Natural killer cell (primary cell): ENCODE measurements at regions not wholly inside any gene's neighbourhood (a gene's known extent, or its start where the extent isn't known, plus 50 kb on each side); places are given as distances from the start of the nearest gene placed in this dataset.

Experiments used
- ATAC-seq, 3 donors: fragments of 150-1000 bp in 2 of 3; fragments of 200-7000 bp in 1 of 3; cut with Tn5 transposase; 1 replicate in 1 of 3; 2 replicates in 2 of 3; pipeline ENCODE4 v1.10.0; 2021; ENCODE audit warnings: mild to moderate bottlenecking in 2 of 3, moderate library complexity in 2 of 3
- DNase-seq, 2 donors: peaks; one replicate each; pipeline versions ENCODE4 v3.0.0 to v3.0.0-alpha.2; 2013 to 2021; ENCODE audit warnings: mixed read lengths in 1 of 2
- H3K27ac ChIP-seq: one replicate; pipeline ENCODE4 v1.5.1; 2013; ENCODE audit warnings: mild to moderate bottlenecking, low read length
- H3K27me3 ChIP-seq: one replicate; pipeline ENCODE4 v1.6.1; 2013; ENCODE audit warnings: low read length; ENCODE audit not compliant: control insufficient read depth, insufficient read depth
- H3K36me3 ChIP-seq: one replicate; pipeline ENCODE4 v1.6.1; 2013; ENCODE audit warnings: low read length; ENCODE audit not compliant: control insufficient read depth, insufficient read depth
- H3K4me1 ChIP-seq: one replicate; pipeline ENCODE4 v1.6.1; 2013; ENCODE audit warnings: low read length; ENCODE audit not compliant: control insufficient read depth, insufficient read depth
- H3K4me3 ChIP-seq: one replicate; pipeline ENCODE4 v1.5.1; 2013; ENCODE audit warnings: low read length
- H3K9me3 ChIP-seq: one replicate; pipeline ENCODE4 v1.6.1; 2013; ENCODE audit warnings: low read length; ENCODE audit not compliant: control insufficient read depth, insufficient read depth
- H3K27ac Mint-ChIP-seq, 2 donors: one replicate each; pipeline ENCODE4 v1.8.0; 2022; ENCODE audit warnings: mild to moderate bottlenecking in 2 of 2, mixed read lengths in 2 of 2, moderate library complexity in 1 of 2
- H3K27me3 Mint-ChIP-seq, 2 donors: one replicate each; pipeline ENCODE4 v1.8.0; 2022; ENCODE audit warnings: low read depth in 2 of 2, mixed read lengths in 2 of 2
- H3K36me3 Mint-ChIP-seq: one replicate; pipeline ENCODE4 v1.8.0; 2022; ENCODE audit warnings: mixed read lengths
- H3K4me1 Mint-ChIP-seq, 2 donors: one replicate each; pipeline ENCODE4 v1.8.0; 2022; ENCODE audit warnings: mixed read lengths in 2 of 2
- H3K4me3 Mint-ChIP-seq: one replicate; pipeline ENCODE4 v1.8.0; 2022; ENCODE audit warnings: mild to moderate bottlenecking, moderate library complexity, mixed read lengths
- H3K9me3 Mint-ChIP-seq, 2 donors: one replicate each; pipeline ENCODE4 v1.8.0; 2022; ENCODE audit warnings: mixed read lengths in 2 of 2
- CTCF ChIP-seq: fragments of 200-600 bp; IDR thresholded peaks from one replicate; pipeline ENCODE4 v1.8.0; 2022; ENCODE audit warnings: antibody characterized with exemption
- WGBS: methylation state at CpG from one replicate; pipeline ENCODE4 v1.1.7; 2013; ENCODE audit warnings: missing lambda C conversion rate; ENCODE audit not compliant: insufficient coverage; 5-methylcytosine and 5-hydroxymethylcytosine counted together
- intact Hi-C: fragments of 100-400 bp; cut with micrococcal nuclease; formaldehyde crosslinking; loops from one replicate; pipeline ENCODE4 v1.14.2; 2022

- Histone ChIP-seq H3K4me1 (no peaks in the 10 kb centered on the region), H3K27ac (no peak overlapping the region), H3K4me3 (no peak overlapping the region), H3K27me3 (no peaks in the 10 kb centered on the region), H3K9me3 (no peaks in the 10 kb centered on the region), H3K36me3 (no peaks in the 10 kb centered on the region)
- Mint-ChIP-seq H3K36me3 (peaks cover 8% of the 10 kb centered on the region), H3K27me3 (peaks cover 16 to 60% of the 10 kb centered on the region in 2 donors), H3K27ac (no peak overlapping the region), H3K9me3 (peaks cover 3 to 4% of the 10 kb centered on the region in 2 donors), H3K4me3 (no peak overlapping the region), H3K4me1 (no peaks in the 10 kb centered on the region)
- no peak for DNase-seq
- intact Hi-C loops, result no loop called here
- 81% methylated on average over 2 of the region's 2 CpGs for WGBS
- TF ChIP-seq CTCF, result no peak
- no peak for ATAC-seq
These were observed 241.2 kb downstream of the CYP26B1 start for GRCh38 chr2:71906357-71906973.

GRCh38 chr2:71905205-71905604 lies 242.5 kb downstream of the CYP26B1 start:
- no peak overlapping the region for H3K4me3 Mint-ChIP-seq
- H3K4me3 ChIP-seq, result no peak overlapping the region
- no peak for TF ChIP-seq CTCF
- no peak overlapping the region for H3K27ac ChIP-seq
- DNase-seq, result no peak
- no peak for ATAC-seq
- H3K36me3 Mint-ChIP-seq, result peaks cover 8% of the 10 kb centered on the region
- H3K9me3 ChIP-seq, result no peaks in the 10 kb centered on the region
- no peaks in the 10 kb centered on the region for H3K36me3 ChIP-seq
- intact Hi-C loops, result no loop called here
- H3K27me3 Mint-ChIP-seq, result peaks cover 18 to 55% of the 10 kb centered on the region in 2 donors
- H3K9me3 Mint-ChIP-seq, result peaks cover 3 to 4% of the 10 kb centered on the region in 2 donors
- no peaks in the 10 kb centered on the region for H3K27me3 ChIP-seq
- no peak overlapping the region for H3K27ac Mint-ChIP-seq
- H3K4me1 Mint-ChIP-seq, result no peaks in the 10 kb centered on the region
- 95% methylated on average over 2 of the region's 3 CpGs for WGBS
- H3K4me1 ChIP-seq, result no peaks in the 10 kb centered on the region

- no peak overlapping the region for H3K4me3 Mint-ChIP-seq
- H3K9me3 Mint-ChIP-seq, result no peaks in the 10 kb centered on the region
- H3K27ac ChIP-seq, result no peak overlapping the region
- H3K27me3 ChIP-seq, result no peaks in the 10 kb centered on the region
- H3K27ac Mint-ChIP-seq, result no peak overlapping the region
- intact Hi-C loops, result no loop called here
- no peaks in the 10 kb centered on the region for H3K36me3 Mint-ChIP-seq
- no CpG with 5 or more reads among the region's 1 CpG for WGBS
- no peak for TF ChIP-seq CTCF
- H3K36me3 ChIP-seq, result no peaks in the 10 kb centered on the region
- H3K4me3 ChIP-seq, result no peak overlapping the region
- no peaks in the 10 kb centered on the region for H3K9me3 ChIP-seq
- no peaks in the 10 kb centered on the region for H3K4me1 Mint-ChIP-seq
- peaks cover 18 to 42% of the 10 kb centered on the region in 2 donors for H3K27me3 Mint-ChIP-seq
- no peak for ATAC-seq
- no peaks in the 10 kb centered on the region for H3K4me1 ChIP-seq
- no peak for DNase-seq
These were observed 243.8 kb downstream of the CYP26B1 start for GRCh38 chr2:71903841-71904240.

- Mint-ChIP-seq H3K9me3 (no peaks in the 10 kb centered on the region), H3K27me3 (peaks cover 12 to 29% of the 10 kb centered on the region in 2 donors), H3K4me3 (no peak overlapping the region), H3K36me3 (no peaks in the 10 kb centered on the region), H3K4me1 (no peaks in the 10 kb centered on the region), H3K27ac (no peak overlapping the region)
- no peaks in the 10 kb centered on the region for H3K9me3 ChIP-seq
- intact Hi-C loops, result no loop called here
- H3K27me3 ChIP-seq, result no peaks in the 10 kb centered on the region
- no peak for ATAC-seq
- DNase-seq, result no peak
- 91% methylated on average over 1 of the region's 1 CpG for WGBS
- H3K4me1 ChIP-seq, result no peaks in the 10 kb centered on the region
- no peak for TF ChIP-seq CTCF
- H3K4me3 ChIP-seq, result no peak overlapping the region
- no peak overlapping the region for H3K27ac ChIP-seq
- no peaks in the 10 kb centered on the region for H3K36me3 ChIP-seq
These were observed 246.2 kb downstream of the CYP26B1 start for GRCh38 chr2:71901466-71901865.
